ENCODE measurements at regions not wholly inside any gene's neighbourhood (a gene's known extent, or its start where the extent isn't known, plus 50 kb on each side); places are given as distances from the start of the nearest gene placed in this dataset.

- Mint-ChIP-seq H3K9me3 (no peaks in the 10 kb centered on the region), H3K36me3 (no peaks in the 10 kb centered on the region), H3K27me3 (peaks cover 13% of the 10 kb centered on the region), H3K4me1 (ENCODE audit: low read depth) (no peaks in the 10 kb centered on the region), H3K4me3 (no peak overlapping the region), H3K27ac (no peak overlapping the region)
- no peak for DNase-seq
- POLR2A ChIA-PET: no interaction called here
- CTCF ChIA-PET: interaction anchor here (0.9 kb wide), 1 partner anchor 508 kb away, joined by 3 read pairs; no protein-coding TSS in a partner anchor
- intact Hi-C loops (cut with micrococcal nuclease): no loop called here
These were observed 382.2 kb upstream of the ZMIZ1 start for GRCh38 chr10:78686444-78687060.

- H3K9me3 Mint-ChIP-seq: no peaks in the 10 kb centered on the region
- POLR2A ChIA-PET: no interaction called here
- no peak overlapping the region for H3K4me3 Mint-ChIP-seq
- intact Hi-C loops (cut with micrococcal nuclease): no loop called here
- H3K27me3 Mint-ChIP-seq: peaks cover 9% of the 10 kb centered on the region
- no peak for DNase-seq
- H3K27ac Mint-ChIP-seq: no peak overlapping the region
- H3K4me1 Mint-ChIP-seq (ENCODE audit: low read depth): no peaks in the 10 kb centered on the region
- no peaks in the 10 kb centered on the region for H3K36me3 Mint-ChIP-seq
- CTCF ChIA-PET: no interaction called here
These were observed 381.1 kb upstream of the ZMIZ1 start for GRCh38 chr10:78687626-78688025.

GRCh38 chr10:78688230-78688900, 380.4 kb upstream of the ZMIZ1 start:
- ChIA-PET CTCF (no interaction called here), POLR2A (no interaction called here)
- no peaks in the 10 kb centered on the region for H3K4me1 Mint-ChIP-seq (ENCODE audit: low read depth)
- intact Hi-C loops (cut with micrococcal nuclease): no loop called here
- no peaks in the 10 kb centered on the region for H3K9me3 Mint-ChIP-seq
- H3K27ac Mint-ChIP-seq: no peak overlapping the region
- H3K4me3 Mint-ChIP-seq: no peak overlapping the region
- H3K27me3 Mint-ChIP-seq: peaks cover 6% of the 10 kb centered on the region
- DNase-seq: no peak
- no peaks in the 10 kb centered on the region for H3K36me3 Mint-ChIP-seq

- H3K4me3 Mint-ChIP-seq: no peak overlapping the region
- POLR2A ChIA-PET: no interaction called here
- DNase-seq: no peak
- no peak overlapping the region for H3K27ac Mint-ChIP-seq
- no peaks in the 10 kb centered on the region for H3K36me3 Mint-ChIP-seq
- intact Hi-C loops (cut with micrococcal nuclease): no loop called here
- H3K4me1 Mint-ChIP-seq (ENCODE audit: low read depth): no peaks in the 10 kb centered on the region
- peaks cover 3% of the 10 kb centered on the region for H3K27me3 Mint-ChIP-seq
- CTCF ChIA-PET: no interaction called here
- H3K9me3 Mint-ChIP-seq: no peaks in the 10 kb centered on the region
These were observed 379.7 kb upstream of the ZMIZ1 start for GRCh38 chr10:78688901-78689583.

GRCh38 chr10:78689584-78689935, 379.2 kb upstream of the ZMIZ1 start:
- no peak overlapping the region for H3K4me3 Mint-ChIP-seq
- DNase-seq: no peak
- no peaks in the 10 kb centered on the region for H3K9me3 Mint-ChIP-seq
- ChIA-PET CTCF (no interaction called here), POLR2A (no interaction called here)
- H3K4me1 Mint-ChIP-seq (ENCODE audit: low read depth): no peaks in the 10 kb centered on the region
- peaks cover 2% of the 10 kb centered on the region for H3K27me3 Mint-ChIP-seq
- intact Hi-C loops (cut with micrococcal nuclease): no loop called here
- H3K36me3 Mint-ChIP-seq: no peaks in the 10 kb centered on the region
- no peak overlapping the region for H3K27ac Mint-ChIP-seq

- Mint-ChIP-seq H3K9me3 (no peaks in the 10 kb centered on the region), H3K27ac (no peak overlapping the region)
- intact Hi-C loops (cut with micrococcal nuclease): no loop called here
These were observed 378.2 kb upstream of the ZMIZ1 start for GRCh38 chr10:78690354-78691111.

GRCh38 chr10:78691301-78692030, 377.3 kb upstream of the ZMIZ1 start:
- no peaks in the 10 kb centered on the region for H3K4me1 Mint-ChIP-seq (ENCODE audit: low read depth)
- H3K27me3 Mint-ChIP-seq: no peaks in the 10 kb centered on the region
- H3K9me3 Mint-ChIP-seq: no peaks in the 10 kb centered on the region
- H3K4me3 Mint-ChIP-seq: no peak overlapping the region
- POLR2A ChIA-PET: interaction anchor here (0.5 kb wide), 1 partner anchor 147 kb away, joined by 4 read pairs; no protein-coding TSS in a partner anchor
- no peak for DNase-seq
- H3K27ac Mint-ChIP-seq: no peak overlapping the region
- CTCF ChIA-PET: no interaction called here
- intact Hi-C loops (cut with micrococcal nuclease): no loop called here
- H3K36me3 Mint-ChIP-seq: no peaks in the 10 kb centered on the region

More at GRCh38 chr10:78690354-78691111, 378.2 kb upstream of the ZMIZ1 start:
- no peak overlapping the region for H3K4me3 Mint-ChIP-seq
- no peaks in the 10 kb centered on the region for H3K36me3 Mint-ChIP-seq
- H3K4me1 Mint-ChIP-seq (ENCODE audit: low read depth): no peaks in the 10 kb centered on the region
- ChIA-PET CTCF (no interaction called here), POLR2A (no interaction called here)
- DNase-seq: no peak
- no peaks in the 10 kb centered on the region for H3K27me3 Mint-ChIP-seq

- no peaks in the 10 kb centered on the region for H3K27me3 Mint-ChIP-seq
- CTCF ChIA-PET: no interaction called here
- POLR2A ChIA-PET: no interaction called here
- no peaks in the 10 kb centered on the region for H3K36me3 Mint-ChIP-seq
- no peak overlapping the region for H3K27ac Mint-ChIP-seq
- intact Hi-C loops (cut with micrococcal nuclease): no loop called here
- no peaks in the 10 kb centered on the region for H3K4me1 Mint-ChIP-seq (ENCODE audit: low read depth)
- H3K4me3 Mint-ChIP-seq: no peak overlapping the region
- no peaks in the 10 kb centered on the region for H3K9me3 Mint-ChIP-seq
- DNase-seq: no peak
These were observed 376.7 kb upstream of the ZMIZ1 start for GRCh38 chr10:78692071-78692470.

DNA sequence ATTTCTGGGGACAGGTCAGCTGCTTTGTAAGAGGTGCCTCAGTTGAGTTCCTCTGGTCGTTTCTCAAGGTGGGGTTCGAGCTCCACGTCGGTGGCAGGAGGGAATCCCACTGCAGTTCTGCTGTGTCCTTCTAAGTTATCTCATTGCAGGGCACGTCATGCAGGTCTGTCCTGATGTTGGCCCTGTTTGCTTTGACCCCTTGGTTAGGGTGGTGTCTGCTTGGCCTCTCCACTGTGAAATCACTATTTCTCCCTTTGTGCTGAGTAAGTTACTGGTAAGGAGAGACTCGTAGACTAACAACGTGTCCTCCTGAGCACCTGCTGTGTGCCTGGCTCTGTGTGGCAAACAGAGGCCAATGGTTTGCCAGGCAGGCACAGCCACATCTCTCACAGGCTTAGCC, 372.9 kb upstream of the ZMIZ1 start:
- no peaks in the 10 kb centered on the region for H3K27me3 Mint-ChIP-seq
- no peak for DNase-seq
- ChIA-PET CTCF (no interaction called here), POLR2A (no interaction called here)
- H3K4me1 Mint-ChIP-seq (ENCODE audit: low read depth): no peaks in the 10 kb centered on the region
- H3K9me3 Mint-ChIP-seq: no peaks in the 10 kb centered on the region
- no peaks in the 10 kb centered on the region for H3K36me3 Mint-ChIP-seq
- no peak overlapping the region for H3K27ac Mint-ChIP-seq
- no peak overlapping the region for H3K4me3 Mint-ChIP-seq
- intact Hi-C loops (cut with micrococcal nuclease): no loop called here

GRCh38 chr10:78696791-78697395, 371.9 kb upstream of the ZMIZ1 start:
- ChIA-PET POLR2A (no interaction called here), CTCF (interaction anchor here (0.9 kb wide), 1 partner anchor 498 kb away, joined by 3 read pairs; no protein-coding TSS in a partner anchor)
- no peaks in the 10 kb centered on the region for H3K36me3 Mint-ChIP-seq
- no peaks in the 10 kb centered on the region for H3K9me3 Mint-ChIP-seq
- no peak overlapping the region for H3K27ac Mint-ChIP-seq
- no peak for DNase-seq
- peaks cover 4% of the 10 kb centered on the region for H3K27me3 Mint-ChIP-seq
- no peak overlapping the region for H3K4me3 Mint-ChIP-seq
- H3K4me1 Mint-ChIP-seq (ENCODE audit: low read depth): no peaks in the 10 kb centered on the region
- intact Hi-C loops (cut with micrococcal nuclease): no loop called here

- POLR2A ChIA-PET: no interaction called here
- no peak overlapping the region for H3K27ac Mint-ChIP-seq
These were observed 368.8 kb upstream of the ZMIZ1 start for GRCh38 chr10:78699971-78700370.

DNA sequence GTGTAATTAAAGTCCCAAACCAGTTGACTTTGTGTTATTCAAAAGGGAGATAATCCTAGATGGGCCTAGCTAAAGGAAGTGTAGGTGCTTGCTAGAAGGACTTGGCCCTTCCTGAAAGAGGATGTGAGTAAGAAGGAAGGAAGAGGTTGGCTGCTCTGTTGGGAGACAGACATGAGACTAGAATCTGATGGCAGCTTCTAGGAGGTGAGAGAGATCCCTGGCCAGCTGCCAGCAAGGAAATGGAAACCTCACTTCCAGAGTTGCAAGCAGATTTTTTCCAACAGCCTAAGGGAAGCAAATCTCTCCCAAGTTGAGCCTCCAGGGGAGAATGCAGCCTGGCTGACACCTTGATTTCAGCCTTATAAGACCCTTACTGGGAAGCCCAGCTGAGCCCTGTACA, 368.4 kb upstream of the ZMIZ1 start:
- no peak for DNase-seq
- Mint-ChIP-seq H3K27me3 (peaks cover 4% of the 10 kb centered on the region), H3K4me1 (ENCODE audit: low read depth) (no peaks in the 10 kb centered on the region), H3K4me3 (no peak overlapping the region), H3K36me3 (no peaks in the 10 kb centered on the region), H3K9me3 (no peaks in the 10 kb centered on the region), H3K27ac (no peak overlapping the region)
- ChIA-PET POLR2A (no interaction called here), CTCF (no interaction called here)
- intact Hi-C loops (cut with micrococcal nuclease): no loop called here

More at GRCh38 chr10:78699971-78700370, 368.8 kb upstream of the ZMIZ1 start:
- CTCF ChIA-PET: no interaction called here
- no peak for DNase-seq
- intact Hi-C loops (cut with micrococcal nuclease): no loop called here
- no peak overlapping the region for H3K4me3 Mint-ChIP-seq
- H3K9me3 Mint-ChIP-seq: no peaks in the 10 kb centered on the region
- H3K36me3 Mint-ChIP-seq: no peaks in the 10 kb centered on the region
- H3K4me1 Mint-ChIP-seq (ENCODE audit: low read depth): no peaks in the 10 kb centered on the region
- peaks cover 4% of the 10 kb centered on the region for H3K27me3 Mint-ChIP-seq
